Heart left ventricle (tissue), 16 donors: ENCODE measurements at regions not wholly inside any gene's neighbourhood (a gene's known extent, or its start where the extent isn't known, plus 50 kb on each side); places are given as distances from the start of the nearest gene placed in this dataset.
A peak's percentile ranks its signal among the peaks of the same experiment; 100 is the strongest.

ENCODE experiments used
- ATAC-seq, 4 donors: fragments of 200-7000 bp; cut with Tn5 transposase; one replicate each; pipeline ENCODE4 v1.9.1; 2020 to 2022; ENCODE audit warnings: moderate library complexity in 4 of 4, mild to moderate bottlenecking in 3 of 4, moderate number of reproducible peaks in 1 of 4
- DNase-seq, 5 donors: peaks; one replicate each; pipeline ENCODE4 v3.0.0-alpha.2; 2020
- H3K27ac ChIP-seq, 12 donors: fragments of 200-600 bp; sonication (generic) in 4 of 12; one replicate each; pipeline versions ENCODE4 v1.5.0 to v1.8.0; 2016 to 2022; ENCODE audit warnings: mild to moderate bottlenecking in 2 of 12
- H3K27me3 ChIP-seq, 9 donors: fragments of 200-600 bp; sonication (generic) in 2 of 9; one replicate each; pipeline versions ENCODE4 v1.5.1 to v1.8.0; 2016 to 2022; ENCODE audit warnings: mild to moderate bottlenecking in 3 of 9
- H3K36me3 ChIP-seq, 9 donors: fragments of 200-600 bp; sonication (generic) in 2 of 9; one replicate each; pipeline versions ENCODE4 v1.5.0 to v1.8.0; 2018 to 2022; ENCODE audit warnings: mild to moderate bottlenecking in 2 of 9
- H3K4me1 ChIP-seq, 12 donors: fragments of 200-600 bp; sonication (generic) in 4 of 12; one replicate each; pipeline versions ENCODE4 v1.5.0 to v1.8.0; 2016 to 2022; ENCODE audit warnings: mild to moderate bottlenecking in 3 of 12
- H3K4me3 ChIP-seq, 12 donors: fragments of 200-600 bp; sonication (generic) in 4 of 12; one replicate each; pipeline versions ENCODE4 v1.5.0 to v1.8.0; 2017 to 2022; ENCODE audit warnings: mild to moderate bottlenecking in 9 of 12, moderate library complexity in 4 of 12
- H3K9me3 ChIP-seq, 12 donors: fragments of 200-600 bp; sonication (generic) in 4 of 12; one replicate each; pipeline versions ENCODE4 v1.5.0 to v1.8.0; 2016 to 2022; ENCODE audit warnings: mild to moderate bottlenecking in 1 of 12
- CTCF ChIP-seq, 12 donors: fragments of 200-600 bp; sonication (generic) in 4 of 12; IDR thresholded peaks; one replicate each; pipeline versions ENCODE4 v1.5.0 to v1.8.0; 2018 to 2022; ENCODE audit warnings: antibody characterized with exemption in 12 of 12, mild to moderate bottlenecking in 5 of 12
- POLR2A ChIP-seq, 2 donors: fragments of 450-650 bp; IDR thresholded peaks; one replicate each; pipeline ENCODE4 v1.6.1; 2017; ENCODE audit warnings: antibody characterized with exemption in 2 of 2, mild to moderate bottlenecking in 2 of 2, moderate library complexity in 2 of 2
- WGBS, 4 donors: extraction: QIAGEN DNeasy Blood & Tissue Kit in 2 of 4; methylation state at CpG; one replicate each; pipeline versions ENCODE4 v1.1.5 to v1.1.7; 2013 to 2018; 5-methylcytosine and 5-hydroxymethylcytosine counted together
- intact Hi-C, 10 donors: fragments of 100-400 bp; cut with DNase I; formaldehyde crosslinking; loops; one replicate each; pipeline versions ENCODE4 v1.11.1 to v1.14.2; 2022
- donor health status: ischemic (EF 13 %, LVEDD 7.1; RV severe dilation, severe dysfunction).
- donor health status: healthy with polysubstance abuse.
- donor health status: DM: no; HTN: yes; CAD: no.
- donor health status: DM: no; HTN: no; CAD: no.
- donor health status: ischemic (EF 25% LVEDD 6.9; RV normal size, moderate dysfunction).
- donor health status: ischemic (EF 25% LVEDD 5.7; RV mildly dilated, moderate dysfunction).
- donor health status: healthy.
- donor health status: DM: yes; HTN: yes; CAD: no.
- donor health status: ischemic (EF 35%, LVEDD 5.7; RV mildly dilated, moderate dysfunction).
- donor health status: nonischemic (EF 11% LVEDD 7.7; RV severe dilation, severe dysfunction).
- donor health status: DM: yes; HTN: yes; CAD: no.
- donor health status: PGD.
- donor health status: ischemic (EF 29% LVEDD 5.4; RV normal size, mild dysfunction).
- donor health status: nonischemic (EF 23%, LVEDD 6.1; RV moderate dilation, normal function).

DNA sequence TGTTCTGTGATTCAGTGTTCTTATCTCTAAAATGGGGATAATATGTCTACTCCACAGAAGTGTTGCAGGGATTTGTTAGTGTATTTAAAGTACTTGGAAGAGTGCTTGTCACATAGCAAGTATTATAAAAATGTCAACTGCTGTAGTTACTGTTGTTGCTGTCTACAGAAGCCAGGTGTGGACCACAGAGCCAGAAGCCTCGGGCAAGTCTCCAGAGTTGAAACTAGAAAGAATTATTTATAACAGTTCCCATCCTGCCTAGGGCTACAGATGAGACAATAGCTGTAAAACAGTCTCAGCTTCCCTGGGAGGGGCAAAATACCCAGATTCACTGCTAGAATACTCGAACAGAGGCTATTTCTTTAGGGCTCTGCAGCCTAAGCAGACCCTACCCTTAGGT is 55.4 kb upstream of the FUT8 start:
- no peak for TF ChIP-seq POLR2A (IDR thresholded peaks at IDR 0.05)
- no peak for TF ChIP-seq CTCF (IDR thresholded peaks at IDR 0.05)
- Histone ChIP-seq H3K27ac (peak overlapping the region in 1 of 12 donors; percentile 32), H3K27me3 (no peaks in the 10 kb centered on the region), H3K36me3 (no peaks in the 10 kb centered on the region), H3K4me1 (peaks cover 0 to 18% (median 2%) of the 10 kb centered on the region in 12 donors), H3K4me3 (no peak overlapping the region), H3K9me3 (no peaks in the 10 kb centered on the region)
- ATAC-seq (peak; percentile 68 to 82 (median 76)), DNase-seq (peak in 3 of 5 donors; percentile 18 to 49 (median 26))
- intact Hi-C loops: no loop called here
- WGBS, 4 donors: 14 to 41% (median 35%) methylated on average over 2 of the region's 2 CpGs

DNA sequence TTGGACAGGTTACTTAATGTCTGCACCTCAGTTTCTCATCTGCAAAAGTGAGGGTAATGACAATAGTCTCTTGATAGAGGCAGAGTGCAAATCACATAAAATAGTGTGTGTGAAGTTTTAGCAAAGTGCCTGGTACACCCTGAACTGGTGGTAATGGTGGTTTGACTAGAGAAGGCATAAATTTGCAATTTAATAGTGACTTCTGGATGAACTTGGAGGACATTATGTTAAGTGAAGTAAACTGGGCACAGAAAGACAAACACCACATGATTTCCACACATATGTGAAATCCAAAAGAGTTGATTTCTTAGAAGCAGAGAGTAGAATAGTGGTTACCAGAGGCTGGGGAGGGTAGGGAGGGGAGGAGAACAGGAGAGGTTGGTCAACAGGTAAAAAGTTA is 54.8 kb upstream of the FUT8 start:
- Histone ChIP-seq H3K9me3 (no peaks in the 10 kb centered on the region), H3K27ac (peak overlapping the region in 1 of 12 donors; percentile 32), H3K27me3 (no peaks in the 10 kb centered on the region), H3K36me3 (no peaks in the 10 kb centered on the region), H3K4me3 (no peak overlapping the region), H3K4me1 (peaks cover 0 to 18% (median 4%) of the 10 kb centered on the region in 12 donors)
- no peak for ATAC-seq
- intact Hi-C loops: no loop called here
- no peak for DNase-seq
- TF ChIP-seq POLR2A (IDR thresholded peaks at IDR 0.05) (no peak), CTCF (IDR thresholded peaks at IDR 0.05) (no peak)

- no peak for DNase-seq
- Histone ChIP-seq H3K4me3 (no peak overlapping the region), H3K27ac (no peak overlapping the region), H3K4me1 (peaks cover 0 to 18% (median 4%) of the 10 kb centered on the region in 12 donors), H3K9me3 (no peaks in the 10 kb centered on the region), H3K27me3 (no peaks in the 10 kb centered on the region), H3K36me3 (no peaks in the 10 kb centered on the region)
- TF ChIP-seq CTCF (IDR thresholded peaks at IDR 0.05) (no peak), POLR2A (IDR thresholded peaks at IDR 0.05) (no peak)
- 53 to 59% (median 58%) methylated on average over 3 of the region's 3 CpGs for WGBS, 4 donors
- ATAC-seq: no peak
- intact Hi-C loops: no loop called here
Measured at GRCh38 chr14:65359503-65359902, 53.0 kb upstream of the FUT8 start.

- H3K4me1 ChIP-seq: peaks cover 0 to 13% (median 4%) of the 10 kb centered on the region in 12 donors
- no peaks in the 10 kb centered on the region for H3K27me3 ChIP-seq
- TF ChIP-seq POLR2A (IDR thresholded peaks at IDR 0.05): no peak
- no peak for TF ChIP-seq CTCF (IDR thresholded peaks at IDR 0.05)
- no peaks in the 10 kb centered on the region for H3K36me3 ChIP-seq
- H3K27ac ChIP-seq: no peak overlapping the region
- no peak for ATAC-seq
- 38 to 49% (median 46%) methylated on average over 2 of the region's 2 CpGs for WGBS, 4 donors
- H3K9me3 ChIP-seq: no peaks in the 10 kb centered on the region
- no peak for DNase-seq
- H3K4me3 ChIP-seq: no peak overlapping the region
- intact Hi-C loops: no loop called here
Measured at GRCh38 chr14:65360144-65360784, 52.3 kb upstream of the FUT8 start.
